K562 (cell line): ENCODE measurements at regions not wholly inside any gene's neighbourhood (a gene's known extent, or its start where the extent isn't known, plus 50 kb on each side); places are given as distances from the start of the nearest gene placed in this dataset.

Experiments used
- ATAC-seq: fragments of 200-7000 bp; cut with Tn5 transposase; 3 replicates; pipeline ENCODE4 v1.9.1; 2020; ENCODE audit warnings: moderate library complexity
- BruUV-seq: library from RNA; stranded (reverse); fragments of 400-500 nt; replicated peaks from 2 replicates; lab custom pipeline; 2021; lab: Mats Ljungman, UMichigan
- CTCF ChIA-PET: fragments of 300-600 bp; formaldehyde crosslinking; extraction: SDS; loops from one replicate; lab custom pipeline; 2021; ENCODE audit warnings: low intra/inter-chr PET ratio; lab: Yijun Ruan, JAX
- POLR2A ChIA-PET: fragments of 300-600, 350-650 bp; sonication (Branson Sonifier 250); formaldehyde crosslinking; extraction: SDS; loops from one replicate; lab custom pipeline; 2021; ENCODE audit warnings: antibody characterized with exemption, inconsistent platforms; lab: Yijun Ruan, JAX
- DNase-seq, 4 experiments: peaks; one replicate each; pipeline versions ENCODE4 v3.0.0 to v3.0.0-alpha.2; 2011 to 2018; ENCODE audit warnings: low spot score in 3 of 4, mixed read lengths in 3 of 4; ENCODE audit errors: extremely low read depth in 1 of 4
- FAIRE-seq: peaks from 2 replicates; lab custom pipeline; 2011; peaks lifted over from hg19 to GRCh38; lab: Jason Lieb, UNC
- H2AFZ ChIP-seq: 2 replicates; pipeline ENCODE4 v1.6.0; 2011; ENCODE audit warnings: low read depth, low read length, control low read depth, inconsistent platforms
- H3K27ac ChIP-seq: fragments of 200-600 bp; 3 replicates; pipeline ENCODE4 v1.8.0; 2011; ENCODE audit warnings: low read depth, mild to moderate bottlenecking, control low read depth, inconsistent platforms, low read length, moderate library complexity, mixed read lengths; ENCODE audit errors: extremely low read depth
- H3K27me3 ChIP-seq, 2 experiments: fragments of 300-600 bp in 1 of 2; 2 replicates in 1 of 2; 3 replicates in 1 of 2; pipeline versions ENCODE4 v1.6.0 to v1.8.0; 2011; ENCODE audit warnings: inconsistent platforms in 2 of 2, low read length in 2 of 2, mild to moderate bottlenecking in 1 of 2, mixed read lengths in 1 of 2, moderate library complexity in 1 of 2; ENCODE audit not compliant: control insufficient read depth in 2 of 2, insufficient read depth in 2 of 2
- H3K36me3 ChIP-seq: fragments of 300-600 bp; 3 replicates; pipeline ENCODE4 v1.8.0; 2011; ENCODE audit warnings: mild to moderate bottlenecking, low read length, inconsistent platforms; ENCODE audit not compliant: control insufficient read depth, insufficient read depth
- H3K4me1 ChIP-seq, 2 experiments: fragments of 200-600 bp in 1 of 2; replicated peaks in 1 of 2; 2 replicates in 1 of 2; 3 replicates in 1 of 2; pipeline versions ENCODE4 v1.5.1 to v1.8.0; 2011; ENCODE audit warnings: inconsistent platforms in 2 of 2, low read length in 2 of 2, mild to moderate bottlenecking in 1 of 2, mixed read lengths in 1 of 2, moderate library complexity in 1 of 2; ENCODE audit not compliant: control insufficient read depth in 2 of 2, insufficient read depth in 2 of 2
- H3K4me2 ChIP-seq: 2 replicates; pipeline ENCODE4 v1.6.1; 2011; ENCODE audit warnings: low read length, control low read depth, inconsistent platforms, mixed read lengths; ENCODE audit not compliant: insufficient read depth
- H3K4me3 ChIP-seq: fragments of 200-600 bp; sonication (generic), shearing (Covaris generic); 2 replicates; pipeline ENCODE4 v1.5.1; 2016; ENCODE audit warnings: control low read depth, inconsistent platforms
- H3K79me2 ChIP-seq: fragments of 200-600 bp; 3 replicates; pipeline ENCODE4 v1.8.0; 2011; ENCODE audit warnings: low read length, inconsistent platforms; ENCODE audit not compliant: control insufficient read depth, insufficient read depth
- H3K9ac ChIP-seq, 2 experiments: 2 replicates each; pipeline versions ENCODE4 v1.6.0 to v1.6.1; 2011; ENCODE audit warnings: low read depth in 2 of 2, low read length in 2 of 2, control low read depth in 1 of 2, inconsistent platforms in 1 of 2, mild to moderate bottlenecking in 1 of 2, mixed read lengths in 1 of 2; ENCODE audit not compliant: insufficient read depth in 1 of 2
- H3K9me1 ChIP-seq: one replicate; pipeline ENCODE4 v1.6.0; 2011; ENCODE audit warnings: inconsistent platforms, mild to moderate bottlenecking, low read length, moderate library complexity; ENCODE audit not compliant: control insufficient read depth, insufficient read depth
- H3K9me3 ChIP-seq: replicated peaks from 2 replicates; pipeline ENCODE4 v1.5.1; 2011; ENCODE audit warnings: low read depth, low read length, inconsistent platforms; ENCODE audit not compliant: control insufficient read depth, insufficient read depth
- H4K20me1 ChIP-seq: replicated peaks from 2 replicates; pipeline ENCODE4 v1.6.1; 2011; ENCODE audit warnings: low read length, inconsistent platforms, mixed read lengths; ENCODE audit not compliant: control insufficient read depth, insufficient read depth
- ESRRB ChIP-seq: fragments of 250-450 bp; sonication (Bioruptor Pico); IDR thresholded peaks from 2 replicates; pipeline ENCODE4 v1.5.0; 2020; ENCODE audit warnings: mild to moderate bottlenecking, moderate library complexity, borderline replicate concordance
- GATA2 ChIP-seq: sonication (generic); formaldehyde crosslinking; IDR thresholded peaks from 2 replicates; pipeline ENCODE4 v1.4.0; 2020; ENCODE audit warnings: mild to moderate bottlenecking, missing genetic modification reagents
- HNRNPLL ChIP-seq: fragments of 200-400 bp; formaldehyde crosslinking; IDR thresholded peaks from 2 replicates; pipeline ENCODE4 v1.6.1; 2017; ENCODE audit warnings: low read length, low read depth, mild to moderate bottlenecking; ENCODE audit not compliant: poor library complexity, severe bottlenecking
- MCM7 ChIP-seq, 2 experiments: fragments of 450-650 bp; IDR thresholded peaks; 2 replicates each; pipeline ENCODE4 v1.6.1; 2016 to 2018
- MTA2 ChIP-seq: fragments of 450-650 bp; IDR thresholded peaks from 2 replicates; pipeline ENCODE4 v1.6.1; 2016; ENCODE audit warnings: low read depth
- ZC3H8 ChIP-seq: fragments of 450-650 bp; IDR thresholded peaks from 2 replicates; pipeline ENCODE4 v1.6.1; 2017
- ZKSCAN1 ChIP-seq: fragments of 150-350 bp; IDR thresholded peaks from 2 replicates; pipeline ENCODE4 v1.6.1; 2016; ENCODE audit warnings: low read depth, low read length
- ZNF146 ChIP-seq: IDR thresholded peaks from one replicate; pipeline ENCODE4 v1.6.1; 2018; ENCODE audit warnings: missing compliant biosample characterization; ENCODE audit not compliant: unreplicated experiment
- ZNF436 ChIP-seq: fragments of 250-450, 450-650 bp; sonication (Bioruptor Pico); formaldehyde crosslinking; IDR thresholded peaks from 2 replicates; pipeline ENCODE4 v1.7.0; 2020; ENCODE audit warnings: mild to moderate bottlenecking
- ZNF644 ChIP-seq: fragments of 200-800 bp; sonication (Bioruptor generic); IDR thresholded peaks from 2 replicates; pipeline ENCODE4 v1.6.1; 2016; ENCODE audit warnings: low read depth, missing genetic modification characterization, missing compliant biosample characterization
- WGBS: fragments of 100-300 bp; shearing (Covaris generic); methylation state at CpG from one replicate; pipeline ENCODE4 v1.1.6; 2016; ENCODE audit warnings: low coverage, mixed read lengths; ENCODE audit not compliant: insufficient coverage; ENCODE audit errors: missing lambda C conversion rate; 5-methylcytosine and 5-hydroxymethylcytosine counted together
- in situ Hi-C: fragments of 300-500 bp; cut with MboI; formaldehyde crosslinking; loops from 4 replicates; pipeline ENCODE4 v1.15.0; 2018; ENCODE audit warnings: inconsistent platforms, mixed read lengths
- intact Hi-C: fragments of 100-400 bp; cut with micrococcal nuclease; formaldehyde crosslinking; loops from 2 replicates; pipeline ENCODE4 v1.14.2; 2022
- TF ChIP-seq, protein P1 (sequence below): IDR thresholded peaks from 2 replicates; pipeline ENCODE4 v1.6.1; 2016; ENCODE audit warnings: missing genetic modification characterization, missing compliant biosample characterization

DNA sequence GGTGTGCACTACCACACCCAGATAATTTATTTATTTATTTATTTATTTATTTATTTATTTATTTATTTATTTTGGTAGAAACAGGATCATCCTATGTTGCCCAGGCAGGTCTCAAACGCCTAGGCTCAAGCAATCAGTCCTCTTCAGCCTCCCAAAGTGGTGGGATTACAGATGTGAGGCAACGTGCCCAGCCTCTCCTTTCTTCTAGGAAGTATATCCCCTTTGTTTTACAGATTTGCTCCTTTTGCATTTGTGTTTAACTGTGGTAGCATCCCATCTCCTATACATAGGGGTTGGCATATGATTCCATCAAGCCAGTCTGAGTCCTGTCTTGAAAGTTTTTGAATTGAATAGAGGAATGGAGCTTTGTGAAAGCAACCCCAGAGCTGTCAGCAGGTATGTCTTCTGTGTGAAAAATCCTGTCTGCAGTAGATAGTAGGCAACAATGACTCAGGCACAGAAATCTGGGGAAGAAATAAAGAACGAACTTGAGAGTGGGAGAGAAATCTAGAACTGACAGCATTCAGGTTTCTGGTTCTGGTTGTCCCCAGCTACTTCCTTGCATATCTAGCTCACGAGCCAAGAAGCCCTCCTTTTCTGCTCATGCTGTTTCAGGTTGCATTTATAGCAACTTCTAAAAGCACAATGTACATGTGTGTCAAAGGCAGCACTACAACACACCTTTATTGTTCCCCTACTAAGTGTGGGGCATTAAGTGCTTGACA is 113.7 kb upstream of the LSM6 start:
- no peaks in the 10 kb centered on the region for H3K27me3 ChIP-seq
- H3K4me3 ChIP-seq, result no peak overlapping the region
- in situ Hi-C loops (no loop called here), intact Hi-C loops (no loop called here)
- H3K9me3 ChIP-seq, result no peaks in the 10 kb centered on the region
- BruUV-seq, result no TSS peak
- H3K36me3 ChIP-seq, result no peaks in the 10 kb centered on the region
- no peaks in the 10 kb centered on the region for H3K79me2 ChIP-seq
- ATAC-seq (no peak), FAIRE-seq (no peak), DNase-seq (no peak)
- H4K20me1 ChIP-seq, result no peaks in the 10 kb centered on the region
- WGBS, result 0% methylated on average over 4 of the region's 4 CpGs
- no peaks in the 10 kb centered on the region for H3K9me1 ChIP-seq
- no peak overlapping the region for H2AFZ ChIP-seq
- ChIA-PET CTCF (no interaction called here), POLR2A (no interaction called here)
- no peak overlapping the region for H3K27ac ChIP-seq
- TF ChIP-seq ZNF436 (CRISPR knock-in tag), result no peak
- H3K4me2 ChIP-seq, result no peak overlapping the region
- no peaks in the 10 kb centered on the region for H3K4me1 ChIP-seq
- H3K9ac ChIP-seq, result no peak overlapping the region

GRCh38 chr4:146059865-146060264 is 115.7 kb upstream of the LSM6 start:
- BruUV-seq, result no TSS peak
- Histone ChIP-seq H3K36me3 (no peaks in the 10 kb centered on the region), H3K27me3 (no peaks in the 10 kb centered on the region), H4K20me1 (no peaks in the 10 kb centered on the region), H3K27ac (no peak overlapping the region), H3K4me3 (no peak overlapping the region), H3K4me1 (no peaks in the 10 kb centered on the region), H3K9me1 (no peaks in the 10 kb centered on the region), H3K9me3 (no peaks in the 10 kb centered on the region), H3K9ac (no peak overlapping the region), H2AFZ (no peak overlapping the region), H3K4me2 (no peak overlapping the region), H3K79me2 (no peaks in the 10 kb centered on the region)
- in situ Hi-C loops (no loop called here), intact Hi-C loops (no loop called here)
- TF ChIP-seq GATA2 (CRISPR knock-in tag), result no peak
- no peak for TF ChIP-seq ZC3H8
- no peak for TF ChIP-seq ZNF146
- TF ChIP-seq, protein P1, sequence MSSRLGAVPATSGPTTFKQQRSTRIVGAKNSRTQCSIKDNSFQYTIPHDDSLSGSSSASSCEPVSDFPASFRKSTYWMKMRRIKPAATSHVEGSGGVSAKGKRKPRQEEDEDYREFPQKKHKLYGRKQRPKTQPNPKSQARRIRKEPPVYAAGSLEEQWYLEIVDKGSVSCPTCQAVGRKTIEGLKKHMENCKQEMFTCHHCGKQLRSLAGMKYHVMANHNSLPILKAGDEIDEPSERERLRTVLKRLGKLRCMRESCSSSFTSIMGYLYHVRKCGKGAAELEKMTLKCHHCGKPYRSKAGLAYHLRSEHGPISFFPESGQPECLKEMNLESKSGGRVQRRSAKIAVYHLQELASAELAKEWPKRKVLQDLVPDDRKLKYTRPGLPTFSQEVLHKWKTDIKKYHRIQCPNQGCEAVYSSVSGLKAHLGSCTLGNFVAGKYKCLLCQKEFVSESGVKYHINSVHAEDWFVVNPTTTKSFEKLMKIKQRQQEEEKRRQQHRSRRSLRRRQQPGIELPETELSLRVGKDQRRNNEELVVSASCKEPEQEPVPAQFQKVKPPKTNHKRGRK (tag), result no peak
- TF ChIP-seq ESRRB (CRISPR knock-in tag), result no peak
- no peak for TF ChIP-seq ZKSCAN1
- no peak for TF ChIP-seq HNRNPLL
- TF ChIP-seq MCM7 (IDR thresholded peaks at IDR 0.05), result no peak
- TF ChIP-seq MTA2, result no peak
- no peak for TF ChIP-seq ZNF644 (tag)
- ATAC-seq (no peak), DNase-seq (no peak), FAIRE-seq (no peak)
- 0% methylated on average over 3 of the region's 3 CpGs for WGBS
- ChIA-PET CTCF (no interaction called here), POLR2A (no interaction called here)
